Right atrium auricular region (tissue), 2 donors: ENCODE measurements at regions not wholly inside any gene's neighbourhood (a gene's known extent, or its start where the extent isn't known, plus 50 kb on each side); places are given as distances from the start of the nearest gene placed in this dataset.

Experiments used
- DNase-seq: peaks from one replicate; pipeline ENCODE4 v3.0.0-alpha.2; 2019; ENCODE audit warnings: low spot score
- H3K27ac ChIP-seq, 2 donors: fragments of 200-600 bp; sonication (generic); 1 replicate in 1 of 2; 2 replicates in 1 of 2; pipeline ENCODE4 v1.5.1; 2016 to 2019
- H3K27me3 ChIP-seq, 2 donors: fragments of 200-600 bp; sonication (generic); one replicate each; pipeline versions ENCODE4 v1.5.1 to v1.6.0; 2017 to 2019
- H3K36me3 ChIP-seq: fragments of 200-600 bp; sonication (generic); one replicate; pipeline ENCODE4 v1.5.1; 2016
- H3K4me1 ChIP-seq, 2 donors: fragments of 200-600 bp; sonication (generic); one replicate each; pipeline versions ENCODE4 v1.5.1 to v1.6.0; 2017 to 2019
- H3K4me3 ChIP-seq, 2 donors: fragments of 200-600 bp; sonication (generic); 1 replicate in 1 of 2; 2 replicates in 1 of 2; pipeline ENCODE4 v1.5.1; 2017 to 2019; ENCODE audit warnings: mild to moderate bottlenecking in 1 of 2, moderate library complexity in 1 of 2
- H3K9me3 ChIP-seq, 2 donors: fragments of 200-600 bp; sonication (generic); one replicate each; pipeline ENCODE4 v1.5.1; 2019
- TF ChIP-seq, protein P1 (sequence below), 2 donors: fragments of 200-600 bp; sonication (generic); IDR thresholded peaks; one replicate each; pipeline ENCODE4 v1.5.1; 2019; ENCODE audit warnings: antibody characterized with exemption in 2 of 2

DNA sequence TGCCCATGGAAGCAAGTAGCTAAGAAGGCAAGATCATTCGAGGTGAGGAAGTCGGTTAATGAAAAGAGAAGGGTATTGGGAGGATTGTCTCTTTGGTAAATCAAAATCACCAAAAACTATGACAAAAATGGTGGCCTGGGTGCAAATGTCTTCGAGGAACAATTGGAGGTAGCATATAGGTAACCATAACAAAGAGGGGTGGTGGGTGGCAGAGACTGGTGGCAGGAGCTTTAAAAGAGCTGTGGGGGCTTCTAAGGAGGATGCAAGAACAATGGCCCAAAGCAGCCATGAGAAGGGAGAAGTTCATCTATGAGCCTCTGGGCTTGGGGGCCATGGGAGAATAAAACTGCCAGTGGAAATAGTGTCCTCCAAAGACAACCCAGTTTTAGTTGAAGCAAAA is 172.2 kb upstream of the PDE1C start:
- no peak for DNase-seq
- Histone ChIP-seq H3K27me3 (no peaks in the 10 kb centered on the region), H3K4me3 (no peak overlapping the region), H3K4me1 (no peaks in the 10 kb centered on the region), H3K36me3 (no peaks in the 10 kb centered on the region), H3K9me3 (no peaks in the 10 kb centered on the region), H3K27ac (no peak overlapping the region)
- TF ChIP-seq, protein P1, sequence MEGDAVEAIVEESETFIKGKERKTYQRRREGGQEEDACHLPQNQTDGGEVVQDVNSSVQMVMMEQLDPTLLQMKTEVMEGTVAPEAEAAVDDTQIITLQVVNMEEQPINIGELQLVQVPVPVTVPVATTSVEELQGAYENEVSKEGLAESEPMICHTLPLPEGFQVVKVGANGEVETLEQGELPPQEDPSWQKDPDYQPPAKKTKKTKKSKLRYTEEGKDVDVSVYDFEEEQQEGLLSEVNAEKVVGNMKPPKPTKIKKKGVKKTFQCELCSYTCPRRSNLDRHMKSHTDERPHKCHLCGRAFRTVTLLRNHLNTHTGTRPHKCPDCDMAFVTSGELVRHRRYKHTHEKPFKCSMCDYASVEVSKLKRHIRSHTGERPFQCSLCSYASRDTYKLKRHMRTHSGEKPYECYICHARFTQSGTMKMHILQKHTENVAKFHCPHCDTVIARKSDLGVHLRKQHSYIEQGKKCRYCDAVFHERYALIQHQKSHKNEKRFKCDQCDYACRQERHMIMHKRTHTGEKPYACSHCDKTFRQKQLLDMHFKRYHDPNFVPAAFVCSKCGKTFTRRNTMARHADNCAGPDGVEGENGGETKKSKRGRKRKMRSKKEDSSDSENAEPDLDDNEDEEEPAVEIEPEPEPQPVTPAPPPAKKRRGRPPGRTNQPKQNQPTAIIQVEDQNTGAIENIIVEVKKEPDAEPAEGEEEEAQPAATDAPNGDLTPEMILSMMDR (IDR thresholded peaks at IDR 0.05), result no peak

DNA sequence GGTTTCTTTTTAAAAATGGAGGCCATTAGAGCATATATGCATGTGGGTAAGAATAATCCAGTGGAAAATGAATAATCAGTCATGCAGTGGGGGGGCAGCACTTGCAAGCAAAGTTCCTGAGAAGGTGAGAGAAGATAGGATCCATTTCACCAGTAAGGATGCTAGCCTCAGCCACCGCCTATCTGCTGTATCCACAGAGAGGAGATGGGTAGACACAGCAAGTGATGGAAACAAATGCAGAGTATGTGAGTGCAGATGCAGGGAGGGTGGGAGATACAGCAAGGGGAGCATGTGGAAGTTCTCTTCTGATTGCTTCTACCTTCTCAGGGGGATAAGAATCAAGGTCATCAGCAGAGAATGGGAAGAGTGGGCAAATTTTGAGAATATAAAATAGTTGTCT is 171.4 kb upstream of the PDE1C start:
- Histone ChIP-seq H3K27me3 (no peaks in the 10 kb centered on the region), H3K36me3 (no peaks in the 10 kb centered on the region), H3K27ac (no peak overlapping the region), H3K4me3 (no peak overlapping the region), H3K4me1 (no peaks in the 10 kb centered on the region), H3K9me3 (no peaks in the 10 kb centered on the region)
- no peak for DNase-seq
- TF ChIP-seq, protein P1 (IDR thresholded peaks at IDR 0.05), result no peak

DNA sequence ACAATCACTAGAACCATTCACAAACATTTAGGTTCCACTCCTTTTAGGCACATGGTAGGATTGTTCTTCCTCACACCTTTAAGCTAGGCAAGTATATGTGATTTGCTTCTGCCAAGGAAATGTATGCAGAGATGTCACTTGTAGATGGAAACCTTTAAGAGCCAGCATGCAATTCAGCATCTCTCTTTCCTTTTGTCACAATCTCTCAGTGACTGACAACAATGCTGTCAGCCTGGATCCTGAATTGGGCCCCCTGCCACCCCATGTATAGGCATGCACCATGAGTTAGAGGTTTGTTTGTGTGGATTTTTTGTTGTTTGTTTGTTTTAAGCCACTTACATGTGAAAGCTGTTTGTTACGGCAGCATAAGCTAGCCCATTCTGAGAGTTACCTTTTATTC is 169.6 kb upstream of the PDE1C start:
- Histone ChIP-seq H3K27ac (no peak overlapping the region), H3K9me3 (peaks cover 0 to 14% of the 10 kb centered on the region in 2 donors), H3K4me1 (no peaks in the 10 kb centered on the region), H3K36me3 (no peaks in the 10 kb centered on the region), H3K4me3 (no peak overlapping the region), H3K27me3 (no peaks in the 10 kb centered on the region)
- no peak for DNase-seq
- TF ChIP-seq, protein P1 (IDR thresholded peaks at IDR 0.05), result no peak

DNA sequence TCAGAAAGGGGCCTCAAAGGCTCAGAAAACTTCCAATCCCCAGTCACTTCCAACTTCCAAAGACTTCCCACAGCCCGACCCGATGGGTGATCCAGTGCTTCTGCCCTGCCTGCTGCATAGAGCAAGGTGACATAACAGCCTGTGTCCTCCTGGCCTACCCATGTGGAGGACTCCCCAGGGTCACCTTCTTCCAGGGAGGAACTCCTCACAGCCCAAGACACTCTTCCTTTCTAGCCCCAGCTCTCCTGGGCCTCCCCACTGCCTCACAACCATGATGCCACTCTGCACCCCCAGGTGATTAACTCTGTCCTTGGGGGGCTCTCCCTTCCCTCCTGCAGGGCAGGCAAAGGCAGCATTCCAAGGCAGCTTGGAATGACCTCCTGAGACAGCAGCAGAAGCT is 158.4 kb upstream of the PDE1C start:
- TF ChIP-seq, protein P1 (IDR thresholded peaks at IDR 0.05), result no peak

DNA sequence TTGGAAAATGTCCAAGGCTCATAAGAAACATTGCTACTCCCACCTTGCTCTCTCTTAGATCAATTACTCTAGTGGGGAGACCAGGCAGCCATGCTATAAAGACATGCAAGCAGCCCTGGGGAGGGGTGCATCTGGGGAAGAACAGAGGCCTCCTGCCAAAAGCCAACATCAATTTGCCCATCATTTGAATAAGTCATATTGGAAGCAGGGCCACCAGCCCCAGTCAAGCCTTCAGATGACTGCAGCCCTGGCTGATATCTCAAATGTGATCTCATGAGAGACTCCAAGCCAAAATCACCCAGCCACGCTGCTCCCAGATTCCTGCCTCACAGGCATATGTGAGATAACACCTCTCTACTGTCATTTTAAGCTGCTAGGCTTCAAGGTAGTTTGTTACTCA is 157.5 kb upstream of the PDE1C start:
- TF ChIP-seq, protein P1 (IDR thresholded peaks at IDR 0.05), result no peak
- Histone ChIP-seq H3K27ac (no peak overlapping the region), H3K4me1 (no peaks in the 10 kb centered on the region), H3K27me3 (no peaks in the 10 kb centered on the region), H3K36me3 (no peaks in the 10 kb centered on the region), H3K4me3 (no peak overlapping the region), H3K9me3 (peaks cover 0 to 10% of the 10 kb centered on the region in 2 donors)
- DNase-seq, result no peak

More for the DNA sequence above, 158.4 kb upstream of the PDE1C start:
- no peak for DNase-seq
- no peaks in the 10 kb centered on the region for H3K27me3 ChIP-seq
- H3K4me3 ChIP-seq, result no peak overlapping the region
- H3K27ac ChIP-seq, result no peak overlapping the region
- peaks cover 0 to 10% of the 10 kb centered on the region in 2 donors for H3K9me3 ChIP-seq
- H3K4me1 ChIP-seq, result no peaks in the 10 kb centered on the region
- H3K36me3 ChIP-seq, result no peaks in the 10 kb centered on the region

DNA sequence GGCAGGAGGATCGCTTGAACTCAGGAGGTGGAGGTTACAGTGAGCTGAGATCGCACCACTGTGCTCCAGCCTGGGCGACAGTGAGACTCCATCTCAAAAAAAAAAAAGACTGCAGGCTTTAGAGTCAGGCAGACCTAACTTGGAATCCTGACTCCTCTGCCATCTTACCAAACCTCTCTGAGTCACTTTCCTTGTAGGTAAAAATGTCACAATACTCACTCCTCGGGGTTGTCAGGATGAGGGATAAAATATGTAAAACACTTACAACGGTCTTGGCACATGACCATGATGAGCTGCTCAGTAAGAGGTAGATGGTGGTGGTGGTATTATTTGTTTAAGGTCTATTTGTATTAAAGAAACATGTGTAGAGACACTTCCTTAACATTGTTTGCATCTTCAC is 154.1 kb upstream of the PDE1C start:
- Histone ChIP-seq H3K9me3 (peaks cover 0 to 10% of the 10 kb centered on the region in 2 donors), H3K36me3 (no peaks in the 10 kb centered on the region), H3K27ac (no peak overlapping the region), H3K4me3 (no peak overlapping the region), H3K4me1 (no peaks in the 10 kb centered on the region), H3K27me3 (no peaks in the 10 kb centered on the region)
- TF ChIP-seq, protein P1 (IDR thresholded peaks at IDR 0.05), result no peak
- DNase-seq, result no peak
